MM.1S (cell line): ENCODE measurements at regions not wholly inside any gene's neighbourhood (a gene's known extent, or its start where the extent isn't known, plus 50 kb on each side); places are given as distances from the start of the nearest gene placed in this dataset.

Experiments
- DNase-seq: peaks from one replicate; pipeline ENCODE4 v3.0.0-alpha.2; 2015
- H2AFZ ChIP-seq: fragments of 300-600 bp; sonication (generic); 2 replicates; pipeline ENCODE4 v1.6.0; 2016; ENCODE audit warnings: antibody characterized with exemption, low read length
- H3F3A ChIP-seq: fragments of 300-600 bp; sonication (generic); 2 replicates; pipeline ENCODE4 v1.6.1; 2016; ENCODE audit warnings: mild to moderate bottlenecking, antibody characterized with exemption, low read length, moderate library complexity, mixed read lengths; ENCODE audit not compliant: insufficient read depth
- H3K27ac ChIP-seq: fragments of 300-600 bp; sonication (generic); 2 replicates; pipeline ENCODE4 v1.5.1; 2016; ENCODE audit warnings: mild to moderate bottlenecking, low read length
- H3K27me3 ChIP-seq: fragments of 300-600 bp; sonication (generic); replicated peaks from 2 replicates; pipeline ENCODE4 v1.6.0; 2016; ENCODE audit warnings: low read length; ENCODE audit not compliant: insufficient read depth
- H3K36me3 ChIP-seq: fragments of 300-600 bp; sonication (generic); replicated peaks from 2 replicates; pipeline ENCODE4 v1.6.1; 2016; ENCODE audit warnings: mild to moderate bottlenecking, low read length, mixed read lengths; ENCODE audit not compliant: insufficient read depth
- H3K4me1 ChIP-seq: fragments of 300-600 bp; sonication (generic); 2 replicates; pipeline ENCODE4 v1.6.1; 2016; ENCODE audit warnings: low read length, mixed read lengths
- H3K4me2 ChIP-seq: fragments of 300-600 bp; sonication (generic); 2 replicates; pipeline ENCODE4 v1.6.0; 2016; ENCODE audit warnings: low read depth, low read length
- H3K4me3 ChIP-seq: fragments of 300-600 bp; sonication (generic); 2 replicates; pipeline ENCODE4 v1.5.1; 2016; ENCODE audit warnings: low read length, mixed read lengths
- H3K79me2 ChIP-seq: fragments of 300-600 bp; sonication (generic); 2 replicates; pipeline ENCODE4 v1.6.1; 2016; ENCODE audit warnings: mixed run types, low read length, mixed read lengths
- H3K9ac ChIP-seq: fragments of 300-600 bp; sonication (generic); 2 replicates; pipeline ENCODE4 v1.6.1; 2016; ENCODE audit warnings: low read length, mixed read lengths
- H3K9me2 ChIP-seq: fragments of 300-600 bp; sonication (generic); replicated peaks from 2 replicates; pipeline ENCODE4 v1.6.1; 2016; ENCODE audit warnings: mild to moderate bottlenecking, low read length, mixed read lengths; ENCODE audit not compliant: insufficient read depth
- H3K9me3 ChIP-seq: fragments of 300-600 bp; sonication (generic); replicated peaks from 2 replicates; pipeline ENCODE4 v1.6.1; 2016; ENCODE audit warnings: mild to moderate bottlenecking, low read length, mixed read lengths; ENCODE audit not compliant: insufficient read depth
- H4K20me1 ChIP-seq: fragments of 300-600 bp; sonication (generic); 2 replicates; pipeline ENCODE4 v1.6.1; 2016; ENCODE audit warnings: mild to moderate bottlenecking, low read length, moderate library complexity, mixed read lengths; ENCODE audit not compliant: insufficient read depth
- CTCF ChIP-seq: fragments of 300-600 bp; sonication (generic); IDR thresholded peaks from 2 replicates; pipeline ENCODE4 v1.5.1; 2016; ENCODE audit warnings: antibody characterized with exemption, low read length, mixed read lengths
- EZH2 ChIP-seq: fragments of 300-600 bp; sonication (generic); optimal IDR thresholded peaks from 2 replicates; pipeline ENCODE3; 2017; ENCODE audit warnings: low read depth, mild to moderate bottlenecking, antibody characterized with exemption, low read length, mixed read lengths
- EZH2phosphoT487 ChIP-seq: fragments of 300-600 bp; sonication (generic); IDR thresholded peaks from 2 replicates; pipeline ENCODE4 v1.6.1; 2018; ENCODE audit warnings: antibody characterized with exemption, low read length

- no peaks in the 10 kb centered on the region for H3K4me1 ChIP-seq
- DNase-seq, result no peak
- H3K9me3 ChIP-seq, result no peaks in the 10 kb centered on the region
- no peaks in the 10 kb centered on the region for H3K36me3 ChIP-seq
- H3K9ac ChIP-seq, result no peak overlapping the region
- no peak overlapping the region for H3K4me3 ChIP-seq
- no peaks in the 10 kb centered on the region for H3K9me2 ChIP-seq
- no peak overlapping the region for H3K4me2 ChIP-seq
- no peak for TF ChIP-seq CTCF
- no peak for TF ChIP-seq EZH2phosphoT487
- TF ChIP-seq EZH2, result no peak
- H3K27ac ChIP-seq, result no peak overlapping the region
- no peaks in the 10 kb centered on the region for H3K79me2 ChIP-seq
- no peaks in the 10 kb centered on the region for H3F3A ChIP-seq
- H3K27me3 ChIP-seq, result no peaks in the 10 kb centered on the region
- no peaks in the 10 kb centered on the region for H4K20me1 ChIP-seq
- no peak overlapping the region for H2AFZ ChIP-seq
Observed at GRCh38 chr2:147255812-147256211, 589.0 kb upstream of the ACVR2A start.

- no peak for TF ChIP-seq CTCF
- TF ChIP-seq EZH2, result no peak
- TF ChIP-seq EZH2phosphoT487, result no peak
- H3K27ac ChIP-seq, result no peak overlapping the region
- no peaks in the 10 kb centered on the region for H3F3A ChIP-seq
- H2AFZ ChIP-seq, result no peak overlapping the region
- H3K9ac ChIP-seq, result no peak overlapping the region
- DNase-seq, result no peak
- no peaks in the 10 kb centered on the region for H3K9me3 ChIP-seq
- H3K36me3 ChIP-seq, result no peaks in the 10 kb centered on the region
- H3K9me2 ChIP-seq, result no peaks in the 10 kb centered on the region
- H3K4me3 ChIP-seq, result no peak overlapping the region
- H3K4me2 ChIP-seq, result no peak overlapping the region
- H4K20me1 ChIP-seq, result no peaks in the 10 kb centered on the region
- no peaks in the 10 kb centered on the region for H3K79me2 ChIP-seq
- no peaks in the 10 kb centered on the region for H3K27me3 ChIP-seq
- H3K4me1 ChIP-seq, result no peaks in the 10 kb centered on the region
Observed at GRCh38 chr2:147250652-147251356, 594.0 kb upstream of the ACVR2A start.

GRCh38 chr2:147247749-147248148, 597.1 kb upstream of the ACVR2A start:
- no peak for TF ChIP-seq CTCF
- TF ChIP-seq EZH2, result no peak
- TF ChIP-seq EZH2phosphoT487, result no peak
- H3K79me2 ChIP-seq, result no peaks in the 10 kb centered on the region
- no peaks in the 10 kb centered on the region for H3K4me1 ChIP-seq
- no peak overlapping the region for H3K4me3 ChIP-seq
- no peaks in the 10 kb centered on the region for H3K36me3 ChIP-seq
- H3K27me3 ChIP-seq, result no peaks in the 10 kb centered on the region
- no peaks in the 10 kb centered on the region for H3K9me3 ChIP-seq
- no peak overlapping the region for H3K9ac ChIP-seq
- DNase-seq, result no peak
- H2AFZ ChIP-seq, result no peak overlapping the region
- no peak overlapping the region for H3K27ac ChIP-seq
- H3K9me2 ChIP-seq, result no peaks in the 10 kb centered on the region
- H4K20me1 ChIP-seq, result no peaks in the 10 kb centered on the region
- H3F3A ChIP-seq, result no peaks in the 10 kb centered on the region
- H3K4me2 ChIP-seq, result no peak overlapping the region
